ENCODE measurements at regions not wholly inside any gene's neighbourhood (a gene's known extent, or its start where the extent isn't known, plus 50 kb on each side); places are given as distances from the start of the nearest gene placed in this dataset.
"Not testable (repeated sequence)": the region's sequence is repeated elsewhere in the genome, so short reads cannot be mapped to it uniquely, and the experiment has no call there.

GRCh38 chr6:74018825-74019224 is 322.8 kb downstream of the CD109 start:
- WGBS, 2 donors = 58 to 79% methylated on average over 5 of the region's 5 CpGs

GRCh38 chr6:74015427-74015826 is 319.4 kb downstream of the CD109 start:
- Histone ChIP-seq H3K27ac (ENCODE audit: low read depth in 2 of 2, low read length in 1 of 2) (no peak overlapping the region), H3K36me3 (ENCODE audit: control insufficient read depth in 2 of 2, insufficient read depth in 2 of 2, low read length in 1 of 2) (no peaks in the 10 kb centered on the region), H3K4me1 (ENCODE audit: control insufficient read depth in 2 of 2, insufficient read depth in 2 of 2, low read length in 1 of 2) (no peaks in the 10 kb centered on the region), H3K9me3 (ENCODE audit: control insufficient read depth in 2 of 2, insufficient read depth in 1 of 2, low read depth in 1 of 2, low read length in 1 of 2) (peaks cover 2 to 6% of the 10 kb centered on the region in 2 donors), H3K4me3 (ENCODE audit: low read depth in 1 of 2, low read length in 2 of 2) (no peak overlapping the region), H3K27me3 (ENCODE audit: control insufficient read depth in 1 of 2, insufficient read depth in 2 of 2, low read length in 2 of 2) (no peaks in the 10 kb centered on the region)
- 53 to 64% methylated on average over 1 of the region's 1 CpG for WGBS, 2 donors

More at GRCh38 chr6:74018825-74019224, 322.8 kb downstream of the CD109 start:
- Histone ChIP-seq H3K4me1 (ENCODE audit: control insufficient read depth in 2 of 2, insufficient read depth in 2 of 2, low read length in 1 of 2) (no peaks in the 10 kb centered on the region), H3K4me3 (ENCODE audit: low read depth in 1 of 2, low read length in 2 of 2) (no peak overlapping the region), H3K27me3 (ENCODE audit: control insufficient read depth in 1 of 2, insufficient read depth in 2 of 2, low read length in 2 of 2) (no peaks in the 10 kb centered on the region), H3K27ac (ENCODE audit: low read depth in 2 of 2, low read length in 1 of 2) (no peak overlapping the region), H3K36me3 (ENCODE audit: control insufficient read depth in 2 of 2, insufficient read depth in 2 of 2, low read length in 1 of 2) (no peaks in the 10 kb centered on the region), H3K9me3 (ENCODE audit: control insufficient read depth in 2 of 2, insufficient read depth in 1 of 2, low read depth in 1 of 2, low read length in 1 of 2) (peaks cover 0 to 6% of the 10 kb centered on the region in 2 donors)

GRCh38 chr6:74000666-74001490 is 304.9 kb downstream of the CD109 start:
- Histone ChIP-seq H3K4me1 (ENCODE audit: control insufficient read depth in 2 of 2, insufficient read depth in 2 of 2, low read length in 1 of 2) (no peaks in the 10 kb centered on the region), H3K4me3 (ENCODE audit: low read depth in 1 of 2, low read length in 2 of 2) (no peak overlapping the region), H3K27ac (ENCODE audit: low read depth in 2 of 2, low read length in 1 of 2) (no peak overlapping the region), H3K9me3 (ENCODE audit: control insufficient read depth in 2 of 2, insufficient read depth in 1 of 2, low read depth in 1 of 2, low read length in 1 of 2) (no peaks in the 10 kb centered on the region), H3K27me3 (ENCODE audit: control insufficient read depth in 1 of 2, insufficient read depth in 2 of 2, low read length in 2 of 2) (no peaks in the 10 kb centered on the region), H3K36me3 (ENCODE audit: control insufficient read depth in 2 of 2, insufficient read depth in 2 of 2, low read length in 1 of 2) (no peaks in the 10 kb centered on the region)
- 66 to 71% methylated on average over 5 of the region's 5 CpGs for WGBS, 2 donors

- not testable (repeated sequence) for H3K36me3 ChIP-seq (ENCODE audit: control insufficient read depth in 2 of 2, insufficient read depth in 2 of 2, low read length in 1 of 2); H3K4me3 ChIP-seq (ENCODE audit: low read depth in 1 of 2, low read length in 2 of 2); H3K27me3 ChIP-seq (ENCODE audit: control insufficient read depth in 1 of 2, insufficient read depth in 2 of 2, low read length in 2 of 2); H3K27ac ChIP-seq (ENCODE audit: low read depth in 2 of 2, low read length in 1 of 2); H3K4me1 ChIP-seq (ENCODE audit: control insufficient read depth in 2 of 2, insufficient read depth in 2 of 2, low read length in 1 of 2); H3K9me3 ChIP-seq (ENCODE audit: control insufficient read depth in 2 of 2, insufficient read depth in 1 of 2, low read depth in 1 of 2, low read length in 1 of 2)
- WGBS, 2 donors = 97% methylated on average over 29 to 30 of the region's 30 CpGs
Observed at GRCh38 chr6:73990609-73991238, 294.7 kb downstream of the CD109 start.

GRCh38 chr6:73989428-73989827 is 293.4 kb downstream of the CD109 start:
- H3K9me3 ChIP-seq (ENCODE audit: control insufficient read depth in 2 of 2, insufficient read depth in 1 of 2, low read depth in 1 of 2, low read length in 1 of 2) = no peaks in the 10 kb centered on the region
- WGBS, 2 donors = 87 to 92% methylated on average over 3 of the region's 3 CpGs

GRCh38 chr6:73985891-73986290 is 289.9 kb downstream of the CD109 start:
- H3K27ac ChIP-seq (ENCODE audit: low read depth in 2 of 2, low read length in 1 of 2) = no peak overlapping the region
- H3K9me3 ChIP-seq (ENCODE audit: control insufficient read depth in 2 of 2, insufficient read depth in 1 of 2, low read depth in 1 of 2, low read length in 1 of 2) = no peaks in the 10 kb centered on the region
- 19 to 22% methylated on average over 2 of the region's 2 CpGs for WGBS, 2 donors
- no peaks in the 10 kb centered on the region for H3K27me3 ChIP-seq (ENCODE audit: control insufficient read depth in 1 of 2, insufficient read depth in 2 of 2, low read length in 2 of 2)
- H3K4me1 ChIP-seq (ENCODE audit: control insufficient read depth in 2 of 2, insufficient read depth in 2 of 2, low read length in 1 of 2) = no peaks in the 10 kb centered on the region
- H3K4me3 ChIP-seq (ENCODE audit: low read depth in 1 of 2, low read length in 2 of 2) = no peak overlapping the region
- H3K36me3 ChIP-seq (ENCODE audit: control insufficient read depth in 2 of 2, insufficient read depth in 2 of 2, low read length in 1 of 2) = no peaks in the 10 kb centered on the region

More at GRCh38 chr6:73989428-73989827, 293.4 kb downstream of the CD109 start:
- Histone ChIP-seq H3K27me3 (ENCODE audit: control insufficient read depth in 1 of 2, insufficient read depth in 2 of 2, low read length in 2 of 2) (no peaks in the 10 kb centered on the region), H3K27ac (ENCODE audit: low read depth in 2 of 2, low read length in 1 of 2) (no peak overlapping the region), H3K4me3 (ENCODE audit: low read depth in 1 of 2, low read length in 2 of 2) (no peak overlapping the region), H3K4me1 (ENCODE audit: control insufficient read depth in 2 of 2, insufficient read depth in 2 of 2, low read length in 1 of 2) (no peaks in the 10 kb centered on the region), H3K36me3 (ENCODE audit: control insufficient read depth in 2 of 2, insufficient read depth in 2 of 2, low read length in 1 of 2) (no peaks in the 10 kb centered on the region)

- Histone ChIP-seq H3K27me3 (ENCODE audit: control insufficient read depth in 1 of 2, insufficient read depth in 2 of 2, low read length in 2 of 2) (no peaks in the 10 kb centered on the region), H3K4me3 (ENCODE audit: low read depth in 1 of 2, low read length in 2 of 2) (no peak overlapping the region), H3K4me1 (ENCODE audit: control insufficient read depth in 2 of 2, insufficient read depth in 2 of 2, low read length in 1 of 2) (no peaks in the 10 kb centered on the region), H3K36me3 (ENCODE audit: control insufficient read depth in 2 of 2, insufficient read depth in 2 of 2, low read length in 1 of 2) (no peaks in the 10 kb centered on the region), H3K9me3 (ENCODE audit: control insufficient read depth in 2 of 2, insufficient read depth in 1 of 2, low read depth in 1 of 2, low read length in 1 of 2) (no peaks in the 10 kb centered on the region), H3K27ac (ENCODE audit: low read depth in 2 of 2, low read length in 1 of 2) (no peak overlapping the region)
- 72 to 73% methylated on average over 2 of the region's 2 CpGs for WGBS, 2 donors
Observed at GRCh38 chr6:73984571-73985210, 288.7 kb downstream of the CD109 start.

- no peaks in the 10 kb centered on the region for H3K36me3 ChIP-seq (ENCODE audit: control insufficient read depth in 2 of 2, insufficient read depth in 2 of 2, low read length in 1 of 2)
- whole genome bisulfite sequencing, 2 donors = 56 to 61% methylated on average over 2 of the region's 2 CpGs
- no peaks in the 10 kb centered on the region for H3K4me1 ChIP-seq (ENCODE audit: control insufficient read depth in 2 of 2, insufficient read depth in 2 of 2, low read length in 1 of 2)
- no peak overlapping the region for H3K4me3 ChIP-seq (ENCODE audit: low read depth in 1 of 2, low read length in 2 of 2)
- no peaks in the 10 kb centered on the region for H3K27me3 ChIP-seq (ENCODE audit: control insufficient read depth in 1 of 2, insufficient read depth in 2 of 2, low read length in 2 of 2)
- H3K9me3 ChIP-seq (ENCODE audit: control insufficient read depth in 2 of 2, insufficient read depth in 1 of 2, low read depth in 1 of 2, low read length in 1 of 2) = no peaks in the 10 kb centered on the region
- H3K27ac ChIP-seq (ENCODE audit: low read depth in 2 of 2, low read length in 1 of 2) = no peak overlapping the region
Observed at GRCh38 chr6:73983367-73983766, 287.4 kb downstream of the CD109 start.

- H3K9me3 ChIP-seq (ENCODE audit: control insufficient read depth in 2 of 2, insufficient read depth in 1 of 2, low read depth in 1 of 2, low read length in 1 of 2) = no peaks in the 10 kb centered on the region
- H3K4me1 ChIP-seq (ENCODE audit: control insufficient read depth in 2 of 2, insufficient read depth in 2 of 2, low read length in 1 of 2) = no peaks in the 10 kb centered on the region
- H3K36me3 ChIP-seq (ENCODE audit: control insufficient read depth in 2 of 2, insufficient read depth in 2 of 2, low read length in 1 of 2) = no peaks in the 10 kb centered on the region
- no peaks in the 10 kb centered on the region for H3K27me3 ChIP-seq (ENCODE audit: control insufficient read depth in 1 of 2, insufficient read depth in 2 of 2, low read length in 2 of 2)
- no peak overlapping the region for H3K27ac ChIP-seq (ENCODE audit: low read depth in 2 of 2, low read length in 1 of 2)
- no peak overlapping the region for H3K4me3 ChIP-seq (ENCODE audit: low read depth in 1 of 2, low read length in 2 of 2)
Observed at GRCh38 chr6:73980096-73980495, 284.1 kb downstream of the CD109 start.
